PFSK-1 (cell line): ENCODE measurements at regions not wholly inside any gene's neighbourhood (a gene's known extent, or its start where the extent isn't known, plus 50 kb on each side); places are given as distances from the start of the nearest gene placed in this dataset.

Experiments
- FOXP2 ChIP-seq: optimal IDR thresholded peaks from 2 replicates; pipeline ENCODE3; 2011; ENCODE audit warnings: borderline replicate concordance, control low read depth, inconsistent platforms; ENCODE audit not compliant: insufficient read depth; ENCODE audit errors: extremely low read length, extremely low read depth
- POLR2AphosphoS5 ChIP-seq: IDR thresholded peaks from 2 replicates; pipeline ENCODE4 v1.6.1; 2012; ENCODE audit warnings: low read depth, mild to moderate bottlenecking, control low read depth, low read length, moderate library complexity
- SIN3A ChIP-seq: IDR thresholded peaks from 2 replicates; pipeline ENCODE4 v1.6.1; 2012; ENCODE audit warnings: mild to moderate bottlenecking, low read length, moderate library complexity, borderline replicate concordance; ENCODE audit not compliant: insufficient read depth
- TAF1 ChIP-seq: IDR thresholded peaks from 2 replicates; pipeline ENCODE4 v1.6.1; 2012; ENCODE audit warnings: low read length, control low read depth, borderline replicate concordance; ENCODE audit not compliant: insufficient read depth
- TF ChIP-seq, protein P1 (sequence below), 2 experiments: IDR thresholded peaks; 2 replicates each; pipeline versions ENCODE4 v1.6.1 to v1.8.0; 2011 to 2012; ENCODE audit warnings: low read depth in 2 of 2, low read length in 2 of 2, control low read depth in 1 of 2, inconsistent platforms in 1 of 2, mild to moderate bottlenecking in 1 of 2, moderate library complexity in 1 of 2; ENCODE audit not compliant: insufficient read depth in 1 of 2

DNA sequence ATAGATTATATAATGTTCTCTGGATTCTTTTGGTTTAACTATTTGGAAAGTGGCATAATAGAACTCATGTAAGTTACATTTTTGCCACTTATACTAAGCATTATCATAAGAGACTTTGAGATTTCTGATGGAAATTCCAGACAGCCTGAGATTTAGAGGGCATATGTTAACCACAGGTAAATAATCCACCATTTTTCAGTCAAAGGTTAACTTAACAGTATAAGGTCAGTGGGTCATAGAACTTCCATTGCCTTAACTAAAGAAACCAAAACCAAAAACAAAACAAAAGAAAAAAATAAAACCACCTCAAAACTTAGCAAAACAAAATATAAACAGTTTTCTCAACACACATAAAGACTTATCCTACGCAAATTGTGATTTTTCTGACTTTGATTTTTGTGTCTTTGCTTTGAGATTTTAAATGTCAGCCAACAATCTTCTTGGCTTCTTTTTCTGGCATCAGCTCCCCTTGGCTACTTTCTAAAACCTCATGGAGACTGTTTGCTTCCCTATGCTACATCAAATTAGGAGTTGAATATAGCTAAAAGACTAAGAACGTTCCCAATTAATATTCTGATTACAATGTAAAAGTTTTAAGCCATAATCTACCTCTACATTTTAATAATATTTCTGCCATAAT lies 430.1 kb upstream of the DAB2 start:
- TF ChIP-seq, protein P1, sequence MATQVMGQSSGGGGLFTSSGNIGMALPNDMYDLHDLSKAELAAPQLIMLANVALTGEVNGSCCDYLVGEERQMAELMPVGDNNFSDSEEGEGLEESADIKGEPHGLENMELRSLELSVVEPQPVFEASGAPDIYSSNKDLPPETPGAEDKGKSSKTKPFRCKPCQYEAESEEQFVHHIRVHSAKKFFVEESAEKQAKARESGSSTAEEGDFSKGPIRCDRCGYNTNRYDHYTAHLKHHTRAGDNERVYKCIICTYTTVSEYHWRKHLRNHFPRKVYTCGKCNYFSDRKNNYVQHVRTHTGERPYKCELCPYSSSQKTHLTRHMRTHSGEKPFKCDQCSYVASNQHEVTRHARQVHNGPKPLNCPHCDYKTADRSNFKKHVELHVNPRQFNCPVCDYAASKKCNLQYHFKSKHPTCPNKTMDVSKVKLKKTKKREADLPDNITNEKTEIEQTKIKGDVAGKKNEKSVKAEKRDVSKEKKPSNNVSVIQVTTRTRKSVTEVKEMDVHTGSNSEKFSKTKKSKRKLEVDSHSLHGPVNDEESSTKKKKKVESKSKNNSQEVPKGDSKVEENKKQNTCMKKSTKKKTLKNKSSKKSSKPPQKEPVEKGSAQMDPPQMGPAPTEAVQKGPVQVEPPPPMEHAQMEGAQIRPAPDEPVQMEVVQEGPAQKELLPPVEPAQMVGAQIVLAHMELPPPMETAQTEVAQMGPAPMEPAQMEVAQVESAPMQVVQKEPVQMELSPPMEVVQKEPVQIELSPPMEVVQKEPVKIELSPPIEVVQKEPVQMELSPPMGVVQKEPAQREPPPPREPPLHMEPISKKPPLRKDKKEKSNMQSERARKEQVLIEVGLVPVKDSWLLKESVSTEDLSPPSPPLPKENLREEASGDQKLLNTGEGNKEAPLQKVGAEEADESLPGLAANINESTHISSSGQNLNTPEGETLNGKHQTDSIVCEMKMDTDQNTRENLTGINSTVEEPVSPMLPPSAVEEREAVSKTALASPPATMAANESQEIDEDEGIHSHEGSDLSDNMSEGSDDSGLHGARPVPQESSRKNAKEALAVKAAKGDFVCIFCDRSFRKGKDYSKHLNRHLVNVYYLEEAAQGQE (IDR thresholded peaks at IDR 0.05; ENCODE audit: insufficient read depth in 1 of 2, low read depth in 2 of 2, low read length in 2 of 2), result no peak
- TF ChIP-seq POLR2AphosphoS5 (no peak), SIN3A (no peak), TAF1 (no peak), FOXP2 (no peak)
